HAP-1 (cell line): ENCODE measurements at regions not wholly inside any gene's neighbourhood (a gene's known extent, or its start where the extent isn't known, plus 50 kb on each side); places are given as distances from the start of the nearest gene placed in this dataset.

Experiments used
- DNase-seq, 2 experiments: peaks; one replicate each; pipeline ENCODE4 v3.0.0-alpha.2; 2016 to 2020; ENCODE audit warnings: low spot score in 2 of 2
- H3K27me3 ChIP-seq: fragments of 250-450 bp; sonication (Bioruptor Pico); 2 replicates; pipeline ENCODE4 v1.5.1; 2020; ENCODE audit warnings: low read depth, mild to moderate bottlenecking, moderate library complexity
- H3K36me3 ChIP-seq: fragments of 250-450 bp; sonication (Bioruptor Pico); replicated peaks from 2 replicates; pipeline ENCODE4 v1.5.1; 2020; ENCODE audit warnings: mild to moderate bottlenecking
- H3K4me1 ChIP-seq: fragments of 250-450 bp; sonication (Bioruptor Pico); 2 replicates; pipeline ENCODE4 v1.5.1; 2020; ENCODE audit warnings: mild to moderate bottlenecking
- H3K4me3 ChIP-seq: fragments of 250-450 bp; sonication (Bioruptor Pico); 2 replicates; pipeline ENCODE4 v1.5.1; 2020; ENCODE audit warnings: mild to moderate bottlenecking, moderate library complexity
- H3K9me3 ChIP-seq: fragments of 250-450 bp; sonication (Bioruptor Pico); 2 replicates; pipeline ENCODE4 v1.5.1; 2020; ENCODE audit warnings: mild to moderate bottlenecking, moderate library complexity
- in situ Hi-C: fragments of 300-500 bp; cut with MboI; formaldehyde crosslinking; loops from 3 replicates; pipeline ENCODE4 v1.14.3; 2020; ENCODE audit warnings: low sequenced_read_pairs, inconsistent platforms, mixed read lengths

DNA sequence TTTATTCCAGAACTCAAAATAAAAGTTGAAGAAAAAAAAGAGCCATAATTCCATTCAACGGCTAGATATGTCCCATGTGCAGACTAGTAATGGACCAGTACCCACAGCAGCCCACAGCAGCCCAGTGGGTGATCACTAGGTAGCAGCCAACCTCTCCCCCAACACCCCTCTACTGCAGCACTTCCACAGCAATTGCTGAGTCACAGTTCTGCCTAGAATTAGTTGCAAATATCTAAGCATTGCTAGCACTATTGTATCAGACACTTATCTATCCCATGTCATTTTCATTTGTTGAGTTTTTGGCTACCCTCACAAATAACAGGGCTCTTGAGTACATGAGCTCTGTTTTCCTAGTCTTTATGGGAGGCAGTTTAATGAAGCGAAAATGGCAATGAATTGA is 258.7 kb downstream of the RAP2A start:
- no peaks in the 10 kb centered on the region for H3K9me3 ChIP-seq
- no peaks in the 10 kb centered on the region for H3K27me3 ChIP-seq
- DNase-seq: no peak
- H3K4me1 ChIP-seq: no peaks in the 10 kb centered on the region
- H3K4me3 ChIP-seq: no peak overlapping the region
- in situ Hi-C loops: no loop called here
- H3K36me3 ChIP-seq: no peaks in the 10 kb centered on the region

DNA sequence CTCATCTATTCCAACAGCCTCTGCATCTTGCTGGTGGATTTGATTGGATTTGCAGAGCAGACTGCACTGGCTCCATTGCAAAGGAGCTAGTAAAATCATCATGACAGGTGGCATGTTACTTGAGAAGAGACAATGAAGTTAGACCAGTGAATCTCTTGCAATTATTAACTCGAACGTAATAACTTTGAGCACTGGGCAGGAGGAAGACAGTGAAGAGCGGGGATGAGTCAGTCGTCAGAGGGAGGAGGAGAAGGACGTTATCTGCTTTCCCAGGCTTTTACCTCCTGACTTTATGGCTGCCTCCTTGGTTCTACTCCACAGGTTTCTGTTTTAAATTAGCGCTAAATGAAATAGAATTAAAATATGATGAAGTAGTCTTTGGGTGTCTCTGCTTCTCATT is 257.8 kb upstream of the IPO5 start:
- Histone ChIP-seq H3K36me3 (no peaks in the 10 kb centered on the region), H3K9me3 (no peaks in the 10 kb centered on the region), H3K27me3 (no peaks in the 10 kb centered on the region), H3K4me3 (no peak overlapping the region), H3K4me1 (no peaks in the 10 kb centered on the region)
- in situ Hi-C loops: no loop called here
- no peak for DNase-seq

DNA sequence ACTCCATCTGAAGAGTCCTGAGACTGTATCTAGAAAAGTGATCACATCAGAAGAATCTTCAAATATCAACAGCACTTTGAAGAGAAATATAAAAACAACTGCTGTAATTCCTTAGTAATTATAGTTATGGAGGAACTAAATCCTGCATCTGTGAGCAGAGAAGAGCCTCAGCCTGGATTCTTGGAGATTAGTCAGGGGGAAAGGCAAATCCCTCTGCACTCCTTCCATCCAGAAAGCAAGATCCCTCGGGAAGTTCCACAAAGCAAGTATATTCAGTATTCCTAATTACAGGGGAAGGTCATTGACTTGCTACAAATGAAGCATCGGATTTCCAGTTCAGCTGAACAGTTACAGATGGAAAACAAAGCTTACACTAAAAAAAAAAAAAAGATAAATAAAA is 256.6 kb upstream of the IPO5 start:
- in situ Hi-C loops: no loop called here
- Histone ChIP-seq H3K4me1 (no peaks in the 10 kb centered on the region), H3K4me3 (no peak overlapping the region), H3K36me3 (no peaks in the 10 kb centered on the region), H3K9me3 (no peaks in the 10 kb centered on the region), H3K27me3 (no peaks in the 10 kb centered on the region)
- DNase-seq: no peak

DNA sequence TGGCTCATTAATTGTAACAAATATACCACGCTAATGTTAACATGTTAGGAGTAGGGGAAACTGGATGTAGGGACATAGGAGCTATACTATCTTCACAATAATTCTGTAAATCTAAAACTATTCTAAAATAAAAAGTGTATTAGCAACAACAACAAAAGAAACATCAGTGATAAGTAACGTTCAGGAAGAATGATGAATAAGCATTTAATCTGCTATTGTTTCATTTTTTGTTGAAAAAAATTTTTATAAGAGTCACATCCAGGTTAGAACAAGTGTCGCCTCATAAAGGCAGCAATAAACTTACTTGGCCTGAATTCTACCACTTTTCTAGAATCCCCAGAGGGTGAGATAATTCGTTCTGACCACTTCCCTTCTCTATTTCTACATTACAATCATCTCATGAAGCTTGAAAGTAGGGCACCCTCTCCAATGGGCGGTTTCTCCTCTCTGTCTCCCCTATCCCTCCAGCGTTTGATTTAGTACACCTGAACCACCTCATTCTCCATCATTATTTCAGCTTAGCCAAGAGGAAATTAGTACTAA is 253.1 kb upstream of the IPO5 start:
- no peaks in the 10 kb centered on the region for H3K4me1 ChIP-seq
- H3K36me3 ChIP-seq: no peaks in the 10 kb centered on the region
- DNase-seq: no peak
- in situ Hi-C loops: no loop called here
- H3K27me3 ChIP-seq: no peaks in the 10 kb centered on the region
- H3K9me3 ChIP-seq: no peaks in the 10 kb centered on the region
- no peak overlapping the region for H3K4me3 ChIP-seq

- no peaks in the 10 kb centered on the region for H3K27me3 ChIP-seq
- H3K36me3 ChIP-seq: no peaks in the 10 kb centered on the region
- H3K9me3 ChIP-seq: no peaks in the 10 kb centered on the region
- in situ Hi-C loops: no loop called here
- no peaks in the 10 kb centered on the region for H3K4me1 ChIP-seq
- H3K4me3 ChIP-seq: no peak overlapping the region
- no peak for DNase-seq
Observed at GRCh38 chr13:97702614-97703013, 250.9 kb upstream of the IPO5 start.

DNA sequence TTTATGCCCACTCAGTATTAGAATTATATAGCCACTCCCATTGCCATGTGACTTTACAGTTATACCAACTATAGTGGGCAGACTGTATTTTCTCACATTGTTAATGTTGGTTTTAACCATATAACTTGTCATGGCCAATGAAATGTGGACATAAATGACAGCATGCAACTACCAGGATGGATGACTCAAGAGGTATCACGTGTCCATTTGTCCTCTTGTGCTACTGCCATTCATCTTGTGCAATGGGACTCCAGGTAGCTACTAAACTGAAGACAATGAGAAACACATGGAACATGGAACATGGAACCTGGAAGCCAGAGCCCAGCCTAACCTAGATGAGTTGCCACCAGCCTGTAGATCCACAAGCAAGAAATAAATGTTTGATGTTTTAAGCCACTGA is 242.7 kb upstream of the IPO5 start:
- Histone ChIP-seq H3K4me3 (no peak overlapping the region), H3K4me1 (no peaks in the 10 kb centered on the region), H3K36me3 (no peaks in the 10 kb centered on the region), H3K27me3 (no peaks in the 10 kb centered on the region), H3K9me3 (no peaks in the 10 kb centered on the region)
- no peak for DNase-seq
- in situ Hi-C loops: no loop called here

- Histone ChIP-seq H3K27me3 (no peaks in the 10 kb centered on the region), H3K36me3 (no peaks in the 10 kb centered on the region), H3K4me1 (no peaks in the 10 kb centered on the region), H3K4me3 (no peak overlapping the region), H3K9me3 (no peaks in the 10 kb centered on the region)
- in situ Hi-C loops: no loop called here
- DNase-seq: no peak
Observed at GRCh38 chr13:97712770-97713169, 240.7 kb upstream of the IPO5 start.

GRCh38 chr13:97715763-97716162 is 237.7 kb upstream of the IPO5 start:
- no peaks in the 10 kb centered on the region for H3K36me3 ChIP-seq
- no peaks in the 10 kb centered on the region for H3K4me1 ChIP-seq
- DNase-seq: no peak
- in situ Hi-C loops: no loop called here
- H3K27me3 ChIP-seq: no peaks in the 10 kb centered on the region
- no peaks in the 10 kb centered on the region for H3K9me3 ChIP-seq
- H3K4me3 ChIP-seq: no peak overlapping the region

- no peak overlapping the region for H3K4me3 ChIP-seq
- in situ Hi-C loops: no loop called here
- H3K27me3 ChIP-seq: no peaks in the 10 kb centered on the region
- no peaks in the 10 kb centered on the region for H3K9me3 ChIP-seq
- no peak for DNase-seq
- no peaks in the 10 kb centered on the region for H3K36me3 ChIP-seq
- no peaks in the 10 kb centered on the region for H3K4me1 ChIP-seq
Observed at GRCh38 chr13:97716746-97717145, 236.7 kb upstream of the IPO5 start.

DNA sequence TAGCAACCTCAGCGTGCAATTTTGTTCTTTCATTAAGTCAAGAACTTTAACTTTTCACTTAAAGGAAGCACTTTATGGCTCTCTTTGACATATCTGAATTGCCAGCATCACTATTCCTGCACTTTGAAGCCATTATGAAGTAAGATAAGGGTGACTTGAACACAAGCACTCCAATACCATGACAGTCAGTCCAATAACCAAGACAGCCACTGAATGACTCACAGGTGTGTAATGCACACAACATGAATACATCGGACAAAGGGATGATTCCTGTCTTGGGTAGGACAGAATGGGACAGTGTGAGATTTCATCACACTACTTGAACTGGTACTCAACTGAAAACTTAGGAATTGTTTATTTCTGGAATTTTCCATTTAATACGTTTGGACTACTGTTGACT is 233.7 kb upstream of the IPO5 start:
- H3K27me3 ChIP-seq: 0 out of 2 replicates have a peak, but pooled peaks cover 3% of the 10 kb centered on the region
- H3K9me3 ChIP-seq: no peaks in the 10 kb centered on the region
- in situ Hi-C loops: no loop called here
- no peaks in the 10 kb centered on the region for H3K36me3 ChIP-seq
- no peaks in the 10 kb centered on the region for H3K4me1 ChIP-seq
- DNase-seq: no peak
- no peak overlapping the region for H3K4me3 ChIP-seq

DNA sequence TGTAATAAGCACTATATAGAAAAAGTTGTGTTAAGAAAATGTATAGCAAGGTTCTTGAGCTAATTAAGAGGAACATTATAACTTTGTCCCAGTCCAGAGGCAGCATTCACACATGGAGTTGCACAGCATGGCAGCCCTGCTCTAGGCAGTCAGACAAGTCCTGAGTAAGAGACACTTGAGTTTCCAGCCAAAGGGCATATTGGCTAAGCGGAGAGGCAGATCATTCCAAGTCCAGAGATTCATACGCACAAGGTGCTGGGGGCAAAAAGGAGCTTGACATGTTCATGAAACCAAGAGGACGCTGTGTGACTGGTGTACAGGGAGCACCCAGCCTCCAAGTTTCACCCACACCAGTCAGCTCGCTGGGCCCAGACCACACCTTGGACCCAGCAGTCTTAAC is 232.6 kb upstream of the IPO5 start:
- Histone ChIP-seq H3K4me3 (no peak overlapping the region), H3K9me3 (no peaks in the 10 kb centered on the region), H3K27me3 (0 out of 2 replicates have a peak, but pooled peaks cover 3% of the 10 kb centered on the region), H3K36me3 (no peaks in the 10 kb centered on the region), H3K4me1 (no peaks in the 10 kb centered on the region)
- no peak for DNase-seq
- in situ Hi-C loops: no loop called here

- in situ Hi-C loops: no loop called here
Observed at GRCh38 chr13:97723655-97724054, 229.8 kb upstream of the IPO5 start.

DNA sequence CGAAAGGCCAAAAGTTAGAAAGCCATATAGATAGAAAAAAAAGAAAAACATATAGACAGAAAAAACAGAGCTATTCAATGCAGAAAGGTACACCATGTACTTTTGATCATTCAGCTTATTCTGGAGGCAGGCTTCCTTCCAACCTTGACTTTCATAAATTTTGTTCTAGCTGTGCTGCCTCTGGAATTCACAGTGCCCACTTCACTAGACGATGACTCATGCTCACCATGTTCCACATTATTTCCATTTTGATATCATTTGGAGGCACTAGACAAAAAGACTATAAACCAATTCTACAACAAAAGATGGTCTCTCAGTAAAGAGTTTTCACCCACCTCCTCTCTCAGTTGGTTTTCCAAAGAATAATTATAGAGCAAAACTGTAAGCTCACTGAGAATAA is 229.0 kb upstream of the IPO5 start:
- H3K36me3 ChIP-seq: no peaks in the 10 kb centered on the region
- in situ Hi-C loops: no loop called here
- DNase-seq: no peak
- no peaks in the 10 kb centered on the region for H3K4me1 ChIP-seq
- H3K4me3 ChIP-seq: no peak overlapping the region
- no peaks in the 10 kb centered on the region for H3K9me3 ChIP-seq
- H3K27me3 ChIP-seq: 0 out of 2 replicates have a peak, but pooled peaks cover 3% of the 10 kb centered on the region

More at GRCh38 chr13:97723655-97724054, 229.8 kb upstream of the IPO5 start:
- Histone ChIP-seq H3K4me3 (no peak overlapping the region), H3K36me3 (no peaks in the 10 kb centered on the region), H3K27me3 (0 out of 2 replicates have a peak, but pooled peaks cover 3% of the 10 kb centered on the region), H3K4me1 (no peaks in the 10 kb centered on the region), H3K9me3 (no peaks in the 10 kb centered on the region)
- DNase-seq: no peak

DNA sequence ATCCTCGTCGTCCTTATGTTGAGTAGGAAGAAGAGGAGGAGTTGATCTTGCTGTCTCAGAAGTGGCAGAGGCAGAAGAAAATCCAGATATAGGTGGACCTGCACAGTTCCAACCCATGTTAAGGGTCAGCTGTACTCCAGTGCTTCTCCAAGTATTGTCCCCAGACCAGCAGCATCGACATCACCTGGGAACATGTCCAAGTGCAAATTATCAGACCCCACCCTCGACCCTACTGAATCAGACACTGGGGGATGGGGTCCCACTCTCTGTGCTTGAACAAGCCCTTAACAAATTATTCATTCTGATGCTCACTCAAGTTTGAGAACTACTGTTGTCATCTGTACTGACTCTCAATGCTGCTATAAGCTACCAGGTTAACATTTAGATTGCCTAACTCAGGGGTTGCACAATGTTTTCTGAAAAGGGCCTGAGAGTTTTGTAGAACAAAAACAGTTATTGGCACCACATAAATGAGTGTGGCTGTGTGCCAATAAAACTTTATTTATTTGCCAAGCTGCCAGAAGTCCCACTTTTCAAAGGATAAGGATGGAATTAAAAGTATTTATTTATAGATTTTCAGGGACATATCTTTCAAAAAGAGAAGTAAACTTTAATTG is 226.7 kb upstream of the IPO5 start:
- H3K4me1 ChIP-seq: no peaks in the 10 kb centered on the region
- in situ Hi-C loops: no loop called here
- H3K27me3 ChIP-seq: 0 out of 2 replicates have a peak, but pooled peaks cover 3% of the 10 kb centered on the region
- no peaks in the 10 kb centered on the region for H3K9me3 ChIP-seq
- H3K4me3 ChIP-seq: no peak overlapping the region
- no peak for DNase-seq
- H3K36me3 ChIP-seq: no peaks in the 10 kb centered on the region

GRCh38 chr13:97727991-97728390 is 225.5 kb upstream of the IPO5 start:
- H3K9me3 ChIP-seq: no peaks in the 10 kb centered on the region
- no peaks in the 10 kb centered on the region for H3K27me3 ChIP-seq
- in situ Hi-C loops: no loop called here
- no peaks in the 10 kb centered on the region for H3K4me1 ChIP-seq
- DNase-seq: no peak
- no peaks in the 10 kb centered on the region for H3K36me3 ChIP-seq
- H3K4me3 ChIP-seq: no peak overlapping the region
